NCI-H345 (cell line): ENCODE measurements at regions not wholly inside any gene's neighbourhood (a gene's known extent, or its start where the extent isn't known, plus 50 kb on each side); places are given as distances from the start of the nearest gene placed in this dataset.
"Not testable (repeated sequence)": the region's sequence is repeated elsewhere in the genome, so short reads cannot be mapped to it uniquely, and the experiment has no call there.

ENCODE experiments used
- DNase-seq: peaks from one replicate; lab custom pipeline; 2025; lab: John Stamatoyannopoulos, UW

DNA sequence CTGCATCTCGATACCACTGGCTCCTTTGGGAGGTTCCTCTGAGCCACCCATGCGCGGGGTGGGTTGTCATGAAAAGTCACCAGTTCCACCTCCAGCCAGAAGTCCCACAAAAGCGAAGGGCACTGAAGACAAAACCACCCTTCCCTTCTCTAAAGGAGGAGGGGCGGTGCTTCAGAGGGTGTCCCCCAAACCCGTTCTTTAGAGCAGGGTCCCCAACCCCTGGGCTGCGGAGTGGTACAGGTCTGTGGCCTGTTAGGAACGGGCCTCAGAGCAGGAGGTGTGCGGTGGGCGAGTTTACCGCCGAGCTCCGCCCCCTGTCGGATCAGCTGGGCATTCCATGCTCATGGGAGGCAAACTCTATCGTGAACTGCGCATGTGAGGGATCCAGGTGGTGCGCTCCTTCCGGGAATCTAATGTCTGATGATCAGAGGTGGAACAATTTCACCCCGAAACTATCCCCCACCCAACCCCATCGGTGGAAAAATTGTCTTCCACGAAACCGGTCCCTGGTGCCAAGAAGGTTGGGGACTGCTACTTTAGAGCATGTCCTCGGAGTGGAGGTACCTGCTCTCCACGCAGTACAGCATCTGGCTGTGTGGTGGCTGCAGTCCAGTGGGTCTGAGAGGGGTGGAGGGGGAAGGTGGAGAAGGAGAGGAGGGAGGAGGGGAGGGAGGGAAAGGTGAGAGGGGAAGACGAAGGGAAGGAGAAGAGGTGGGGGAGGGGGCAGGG, 72.9 kb upstream of the SEPTIN5 start:
- DNase-seq: no peak

GRCh38 chr22:19641983-19642451, 72.3 kb upstream of the SEPTIN5 start:
- no peak for DNase-seq

- no peak for DNase-seq
Measured at GRCh38 chr22:19643448-19644313, 70.6 kb upstream of the SEPTIN5 start.

GRCh38 chr22:19644314-19645223, 69.7 kb upstream of the SEPTIN5 start:
- DNase-seq: no peak

GRCh38 chr22:19645391-19645790, 68.9 kb upstream of the SEPTIN5 start:
- no peak for DNase-seq

DNA sequence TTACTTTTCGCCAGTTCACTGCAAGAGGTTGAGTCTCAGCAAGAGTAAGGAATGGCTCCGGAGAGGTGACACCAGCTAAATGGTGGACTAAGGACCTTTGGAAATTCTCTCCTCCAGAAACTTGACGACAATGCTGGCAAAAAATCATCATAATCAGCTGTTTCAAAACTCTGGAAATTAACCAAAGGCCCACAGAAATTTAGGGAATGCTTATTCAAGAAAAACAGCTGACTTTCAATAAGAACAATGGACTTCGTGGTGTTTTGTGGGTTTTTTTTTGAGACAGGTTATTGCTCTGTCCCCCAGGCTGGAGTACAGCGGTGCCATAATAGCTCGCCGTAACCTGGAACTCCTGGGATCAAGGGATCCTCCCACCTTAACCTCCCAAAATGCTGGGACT, 68.4 kb upstream of the SEPTIN5 start:
- no peak for DNase-seq

- DNase-seq: no peak
Measured at GRCh38 chr22:19646383-19646782, 67.9 kb upstream of the SEPTIN5 start.

DNA sequence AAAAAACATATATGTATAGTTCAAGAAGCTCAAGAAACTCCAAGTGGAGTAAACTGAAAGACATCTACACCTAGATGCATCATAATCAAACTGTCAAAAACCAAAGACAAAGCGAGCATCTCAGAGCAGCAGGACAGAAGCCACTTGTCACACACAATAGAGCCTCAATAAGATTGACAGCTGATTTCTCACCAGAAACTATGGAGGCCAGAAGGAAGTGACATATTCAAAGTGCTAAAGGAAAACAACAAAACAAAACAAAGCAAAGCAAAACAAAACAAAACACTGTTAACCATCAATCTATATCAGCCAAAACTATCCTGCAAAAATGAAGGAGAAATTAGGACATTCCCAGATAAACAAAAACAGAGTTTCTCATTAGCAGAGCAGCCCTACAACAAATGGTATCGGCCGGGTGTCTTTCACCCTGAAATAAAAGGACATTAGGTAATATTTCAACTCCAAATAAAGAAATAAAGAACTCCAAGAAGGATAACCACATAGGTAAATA, 65.8 kb upstream of the SEPTIN5 start:
- no peak for DNase-seq

DNA sequence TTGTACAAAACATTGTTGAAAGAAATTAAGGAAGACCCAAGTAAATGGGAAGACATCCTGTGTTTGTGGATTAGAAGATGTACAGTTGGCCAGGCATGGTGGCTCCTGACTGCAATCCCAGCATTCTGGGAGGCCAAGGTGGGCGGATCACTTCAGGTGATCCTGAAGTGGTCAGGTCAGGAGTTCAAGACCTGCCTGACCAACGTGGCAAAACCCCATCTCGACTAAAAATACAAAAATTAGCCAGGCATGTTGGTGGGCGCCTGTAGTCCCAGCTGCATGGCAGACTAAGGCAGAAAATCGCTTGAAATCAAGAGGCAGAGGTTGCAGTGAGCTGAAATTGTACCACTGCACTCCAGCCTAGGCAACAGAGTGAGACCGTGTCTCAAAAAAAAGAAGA, 62.0 kb upstream of the SEPTIN5 start:
- DNase-seq: no peak

GRCh38 chr22:19654338-19654987, 59.8 kb upstream of the SEPTIN5 start:
- no peak for DNase-seq

GRCh38 chr22:19655399-19655798, 58.9 kb upstream of the SEPTIN5 start:
- no peak for DNase-seq

GRCh38 chr22:19656541-19657251, 57.6 kb upstream of the SEPTIN5 start:
- no peak for DNase-seq

- no peak for DNase-seq
Measured at GRCh38 chr22:19657252-19658056, 56.8 kb upstream of the SEPTIN5 start.

DNA sequence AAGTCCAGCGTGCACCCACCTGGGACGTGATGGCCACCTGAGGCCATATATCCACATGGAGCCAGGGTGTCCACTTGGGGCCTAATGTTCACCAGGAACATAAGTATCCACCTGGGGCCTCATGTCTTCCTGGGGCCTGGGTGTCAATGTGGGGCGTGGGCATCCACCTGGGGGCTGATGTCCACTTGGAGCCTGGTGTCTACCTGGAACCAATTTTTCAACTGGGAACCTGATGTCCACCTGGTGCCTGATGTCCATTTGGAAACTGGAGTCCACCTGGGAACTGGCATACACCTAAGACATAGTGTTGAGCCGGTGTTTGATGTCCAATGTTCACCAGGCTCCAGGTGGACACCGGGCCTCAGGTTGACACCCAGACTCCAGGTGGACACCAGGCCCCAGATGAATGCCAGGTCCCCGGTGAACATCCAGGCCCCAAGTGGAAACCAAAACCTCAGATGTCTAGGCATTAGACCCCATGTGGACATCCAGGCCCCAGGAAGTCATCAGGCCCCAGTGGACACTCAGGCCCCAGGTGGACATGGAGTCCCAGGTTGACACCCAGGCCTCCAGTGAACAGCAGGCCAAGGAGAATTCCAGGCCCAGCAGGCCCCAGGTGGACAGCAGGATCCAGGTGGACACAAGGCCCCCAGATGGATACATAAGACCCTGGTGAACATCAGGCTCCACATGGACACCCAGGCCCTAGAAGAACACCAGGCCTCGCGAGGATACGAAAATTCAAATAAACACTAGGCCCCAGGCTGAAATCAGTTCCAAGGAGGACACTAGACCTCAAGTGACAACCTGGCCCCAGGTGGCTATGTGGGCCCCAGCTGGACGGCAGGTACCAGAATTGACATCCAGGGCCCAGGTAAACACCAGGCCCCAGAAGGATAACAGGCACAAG, 56.0 kb upstream of the SEPTIN5 start:
- DNase-seq: no peak

GRCh38 chr22:19658967-19659804, 55.1 kb upstream of the SEPTIN5 start:
- DNase-seq: no peak

DNA sequence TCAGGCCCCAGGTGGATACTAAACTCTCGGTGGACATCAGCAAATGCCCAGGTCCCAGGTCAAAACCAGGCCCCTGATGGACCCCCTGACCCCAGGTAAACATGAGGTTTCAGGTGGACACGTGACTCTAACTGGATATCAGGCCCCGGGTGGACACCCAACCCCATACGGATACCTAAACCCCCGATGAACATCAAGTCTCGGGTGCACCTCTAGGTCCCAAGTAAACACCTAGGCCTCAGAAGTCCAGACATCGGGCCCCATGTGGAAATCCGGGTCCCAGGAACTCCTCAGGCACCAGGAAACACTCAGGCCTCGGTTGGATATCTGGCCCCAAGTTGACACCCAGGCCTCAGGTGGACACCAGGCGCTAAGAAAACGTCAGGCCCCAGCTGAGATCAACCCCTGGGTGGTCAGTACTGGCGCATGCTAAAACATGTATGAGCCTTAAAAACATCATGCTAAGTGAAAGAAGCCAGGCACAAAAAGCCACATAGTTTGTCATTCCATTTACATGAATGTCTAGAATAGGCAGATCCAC, 54.4 kb upstream of the SEPTIN5 start:
- no peak for DNase-seq

DNA sequence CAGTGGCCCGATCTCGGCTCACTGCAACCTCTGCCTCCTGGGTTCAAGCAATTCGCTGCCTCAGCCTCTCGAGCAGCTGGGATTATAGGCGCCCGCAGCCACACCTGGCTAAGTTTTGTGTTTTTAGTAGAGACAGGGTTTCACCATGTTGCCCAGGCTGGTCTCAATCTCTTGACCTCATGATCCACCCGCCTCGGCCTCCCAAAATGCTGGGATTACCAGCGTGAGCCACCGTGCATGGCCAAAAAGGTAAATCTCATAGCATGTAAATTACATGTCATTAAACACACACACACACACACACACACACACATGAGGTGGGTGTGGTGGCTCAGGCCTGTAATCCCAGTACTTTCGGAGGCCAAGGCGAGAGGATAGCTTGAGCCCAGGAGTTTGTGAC, 53.7 kb upstream of the SEPTIN5 start:
- not testable (repeated sequence) for DNase-seq

GRCh38 chr22:19661156-19661555, 53.1 kb upstream of the SEPTIN5 start:
- DNase-seq: no peak
